OCI-LY7 (cell line): ENCODE measurements at regions not wholly inside any gene's neighbourhood (a gene's known extent, or its start where the extent isn't known, plus 50 kb on each side); places are given as distances from the start of the nearest gene placed in this dataset.

Source experiments
- EZH2phosphoT487 ChIP-seq: fragments of 200-600 bp; sonication (generic); IDR thresholded peaks from 2 replicates; pipeline ENCODE4 v1.6.1; 2018; ENCODE audit warnings: low read depth, borderline replicate concordance, mild to moderate bottlenecking, mixed run types, antibody characterized with exemption, low read length, moderate library complexity, mixed read lengths
- TF ChIP-seq, protein P1 (sequence below): fragments of 200-600 bp; sonication (generic); conservative IDR thresholded peaks from 2 replicates; pipeline ENCODE4 v1.5.1; 2014; ENCODE audit warnings: mild to moderate bottlenecking, antibody characterized with exemption, low read length, moderate library complexity, mixed read lengths

DNA sequence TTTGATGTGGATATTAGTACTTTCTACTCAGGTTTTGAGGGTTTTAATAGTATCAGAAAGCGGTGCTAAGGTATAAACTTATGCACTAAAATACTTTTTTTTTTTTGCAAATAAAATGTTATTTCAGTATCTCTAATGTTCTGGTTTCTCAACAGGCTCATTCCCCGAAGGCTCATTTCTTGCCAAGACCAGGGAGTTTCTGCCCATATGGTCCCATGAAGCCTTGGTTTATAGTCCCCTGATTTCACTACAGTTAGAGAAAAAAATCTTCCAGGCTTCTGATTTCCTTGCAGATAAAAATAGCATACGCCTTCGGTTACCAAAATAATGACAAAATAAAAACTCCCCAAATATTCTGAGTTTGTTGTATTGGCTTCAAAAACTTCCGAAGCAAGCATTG lies 814.2 kb upstream of the PABPC4L start:
- TF ChIP-seq, protein P1, sequence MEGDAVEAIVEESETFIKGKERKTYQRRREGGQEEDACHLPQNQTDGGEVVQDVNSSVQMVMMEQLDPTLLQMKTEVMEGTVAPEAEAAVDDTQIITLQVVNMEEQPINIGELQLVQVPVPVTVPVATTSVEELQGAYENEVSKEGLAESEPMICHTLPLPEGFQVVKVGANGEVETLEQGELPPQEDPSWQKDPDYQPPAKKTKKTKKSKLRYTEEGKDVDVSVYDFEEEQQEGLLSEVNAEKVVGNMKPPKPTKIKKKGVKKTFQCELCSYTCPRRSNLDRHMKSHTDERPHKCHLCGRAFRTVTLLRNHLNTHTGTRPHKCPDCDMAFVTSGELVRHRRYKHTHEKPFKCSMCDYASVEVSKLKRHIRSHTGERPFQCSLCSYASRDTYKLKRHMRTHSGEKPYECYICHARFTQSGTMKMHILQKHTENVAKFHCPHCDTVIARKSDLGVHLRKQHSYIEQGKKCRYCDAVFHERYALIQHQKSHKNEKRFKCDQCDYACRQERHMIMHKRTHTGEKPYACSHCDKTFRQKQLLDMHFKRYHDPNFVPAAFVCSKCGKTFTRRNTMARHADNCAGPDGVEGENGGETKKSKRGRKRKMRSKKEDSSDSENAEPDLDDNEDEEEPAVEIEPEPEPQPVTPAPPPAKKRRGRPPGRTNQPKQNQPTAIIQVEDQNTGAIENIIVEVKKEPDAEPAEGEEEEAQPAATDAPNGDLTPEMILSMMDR: no peak
- TF ChIP-seq EZH2phosphoT487: no peak
